ENCODE measurements at regions not wholly inside any gene's neighbourhood (a gene's known extent, or its start where the extent isn't known, plus 50 kb on each side); places are given as distances from the start of the nearest gene placed in this dataset.

DNA sequence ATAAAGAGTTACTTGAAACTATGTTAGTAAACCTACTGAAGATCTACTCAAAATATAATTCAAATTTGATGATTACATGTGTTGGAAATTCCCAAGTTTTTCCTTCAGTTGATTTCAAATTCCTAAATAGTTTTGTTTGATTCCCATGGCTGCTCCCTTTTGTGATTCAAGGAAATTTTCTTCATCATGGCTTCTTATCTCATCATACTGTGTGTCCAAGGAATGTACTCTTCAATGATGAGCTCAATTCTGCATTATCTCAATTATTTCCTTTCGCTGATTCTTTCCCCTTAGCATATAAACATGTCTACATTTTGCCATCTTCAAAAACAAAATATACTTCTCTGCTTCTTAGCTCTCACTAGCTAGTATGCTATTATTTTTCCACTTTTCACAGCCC is 460.4 kb upstream of the NAALADL2 start:
- TF ChIP-seq ZFX (IDR thresholded peaks at IDR 0.05), result no peak
- TF ChIP-seq, protein P1, sequence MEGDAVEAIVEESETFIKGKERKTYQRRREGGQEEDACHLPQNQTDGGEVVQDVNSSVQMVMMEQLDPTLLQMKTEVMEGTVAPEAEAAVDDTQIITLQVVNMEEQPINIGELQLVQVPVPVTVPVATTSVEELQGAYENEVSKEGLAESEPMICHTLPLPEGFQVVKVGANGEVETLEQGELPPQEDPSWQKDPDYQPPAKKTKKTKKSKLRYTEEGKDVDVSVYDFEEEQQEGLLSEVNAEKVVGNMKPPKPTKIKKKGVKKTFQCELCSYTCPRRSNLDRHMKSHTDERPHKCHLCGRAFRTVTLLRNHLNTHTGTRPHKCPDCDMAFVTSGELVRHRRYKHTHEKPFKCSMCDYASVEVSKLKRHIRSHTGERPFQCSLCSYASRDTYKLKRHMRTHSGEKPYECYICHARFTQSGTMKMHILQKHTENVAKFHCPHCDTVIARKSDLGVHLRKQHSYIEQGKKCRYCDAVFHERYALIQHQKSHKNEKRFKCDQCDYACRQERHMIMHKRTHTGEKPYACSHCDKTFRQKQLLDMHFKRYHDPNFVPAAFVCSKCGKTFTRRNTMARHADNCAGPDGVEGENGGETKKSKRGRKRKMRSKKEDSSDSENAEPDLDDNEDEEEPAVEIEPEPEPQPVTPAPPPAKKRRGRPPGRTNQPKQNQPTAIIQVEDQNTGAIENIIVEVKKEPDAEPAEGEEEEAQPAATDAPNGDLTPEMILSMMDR (conservative IDR thresholded peaks at IDR 0.05), result no peak
- no peak overlapping the region for H3K27ac ChIP-seq

- TF ChIP-seq, protein P1 (conservative IDR thresholded peaks at IDR 0.05), result no peak
- TF ChIP-seq ZFX (IDR thresholded peaks at IDR 0.05), result no peak
- no peak overlapping the region for H3K27ac ChIP-seq
Observed at GRCh38 chr3:174403831-174404230, 455.3 kb upstream of the NAALADL2 start.

GRCh38 chr3:174408310-174408709 is 450.8 kb upstream of the NAALADL2 start:
- H3K27ac ChIP-seq, result no peak overlapping the region
- no peak for TF ChIP-seq ZFX (IDR thresholded peaks at IDR 0.05)

- TF ChIP-seq ZFX (IDR thresholded peaks at IDR 0.05), result no peak
- H3K27ac ChIP-seq, result no peak overlapping the region
Observed at GRCh38 chr3:174409086-174409743, 449.9 kb upstream of the NAALADL2 start.

GRCh38 chr3:174413062-174413912 is 445.8 kb upstream of the NAALADL2 start:
- TF ChIP-seq, protein P1 (conservative IDR thresholded peaks at IDR 0.05), result no peak
- no peak for TF ChIP-seq ZFX (IDR thresholded peaks at IDR 0.05)
- H3K27ac ChIP-seq, result no peak overlapping the region

- no peak overlapping the region for H3K27ac ChIP-seq
- TF ChIP-seq ZFX (IDR thresholded peaks at IDR 0.05), result no peak
- TF ChIP-seq, protein P1 (conservative IDR thresholded peaks at IDR 0.05), result no peak
Observed at GRCh38 chr3:174414902-174415301, 444.2 kb upstream of the NAALADL2 start.

GRCh38 chr3:174417573-174417972 is 441.6 kb upstream of the NAALADL2 start:
- TF ChIP-seq, protein P1 (conservative IDR thresholded peaks at IDR 0.05), result no peak
- TF ChIP-seq ZFX (IDR thresholded peaks at IDR 0.05), result no peak
- H3K27ac ChIP-seq, result no peak overlapping the region

DNA sequence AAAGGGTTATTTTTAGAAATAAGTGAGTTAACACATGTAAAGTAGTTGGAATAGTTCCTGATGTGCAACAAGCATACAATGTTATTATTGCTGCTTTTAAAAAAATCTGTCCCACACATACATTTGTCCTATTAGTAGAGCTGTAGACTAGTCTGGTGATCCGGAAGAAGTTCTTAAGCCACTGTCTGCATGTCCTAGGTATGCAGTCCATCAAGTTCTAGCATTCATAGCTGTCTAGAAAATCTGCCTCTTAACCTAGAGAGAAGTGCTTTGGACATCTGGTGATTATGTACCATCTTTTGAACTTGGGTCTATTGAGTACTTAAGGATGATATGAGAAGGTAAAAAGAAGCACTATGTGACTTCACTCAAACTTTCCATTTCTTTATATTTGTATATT is 439.9 kb upstream of the NAALADL2 start:
- TF ChIP-seq, protein P1 (conservative IDR thresholded peaks at IDR 0.05), result no peak
- no peak for TF ChIP-seq ZFX (IDR thresholded peaks at IDR 0.05)

More for the DNA sequence above, 439.9 kb upstream of the NAALADL2 start:
- H3K27ac ChIP-seq, result no peak overlapping the region
